K562 (cell line): ENCODE measurements at regions not wholly inside any gene's neighbourhood (a gene's known extent, or its start where the extent isn't known, plus 50 kb on each side); places are given as distances from the start of the nearest gene placed in this dataset.

Experiments used
- ATAC-seq: fragments of 200-7000 bp; cut with Tn5 transposase; 3 replicates; pipeline ENCODE4 v1.9.1; 2020; ENCODE audit warnings: moderate library complexity
- BruUV-seq: library from RNA; stranded (reverse); fragments of 400-500 nt; replicated peaks from 2 replicates; lab custom pipeline; 2021; lab: Mats Ljungman, UMichigan
- CTCF ChIA-PET: fragments of 300-600 bp; formaldehyde crosslinking; extraction: SDS; loops from one replicate; lab custom pipeline; 2021; ENCODE audit warnings: low intra/inter-chr PET ratio; lab: Yijun Ruan, JAX
- POLR2A ChIA-PET: fragments of 300-600, 350-650 bp; sonication (Branson Sonifier 250); formaldehyde crosslinking; extraction: SDS; loops from one replicate; lab custom pipeline; 2021; ENCODE audit warnings: antibody characterized with exemption, inconsistent platforms; lab: Yijun Ruan, JAX
- DNase-seq, 4 experiments: peaks; one replicate each; pipeline versions ENCODE4 v3.0.0 to v3.0.0-alpha.2; 2011 to 2018; ENCODE audit warnings: low spot score in 3 of 4, mixed read lengths in 3 of 4; ENCODE audit errors: extremely low read depth in 1 of 4
- FAIRE-seq: peaks from 2 replicates; lab custom pipeline; 2011; peaks lifted over from hg19 to GRCh38; lab: Jason Lieb, UNC
- H2AFZ ChIP-seq: 2 replicates; pipeline ENCODE4 v1.6.0; 2011; ENCODE audit warnings: low read depth, low read length, control low read depth, inconsistent platforms
- H3K27ac ChIP-seq: fragments of 200-600 bp; 3 replicates; pipeline ENCODE4 v1.8.0; 2011; ENCODE audit warnings: low read depth, mild to moderate bottlenecking, control low read depth, inconsistent platforms, low read length, moderate library complexity, mixed read lengths; ENCODE audit errors: extremely low read depth
- H3K27me3 ChIP-seq, 2 experiments: fragments of 300-600 bp in 1 of 2; 2 replicates in 1 of 2; 3 replicates in 1 of 2; pipeline versions ENCODE4 v1.6.0 to v1.8.0; 2011; ENCODE audit warnings: inconsistent platforms in 2 of 2, low read length in 2 of 2, mild to moderate bottlenecking in 1 of 2, mixed read lengths in 1 of 2, moderate library complexity in 1 of 2; ENCODE audit not compliant: control insufficient read depth in 2 of 2, insufficient read depth in 2 of 2
- H3K36me3 ChIP-seq: fragments of 300-600 bp; 3 replicates; pipeline ENCODE4 v1.8.0; 2011; ENCODE audit warnings: mild to moderate bottlenecking, low read length, inconsistent platforms; ENCODE audit not compliant: control insufficient read depth, insufficient read depth
- H3K4me1 ChIP-seq, 2 experiments: fragments of 200-600 bp in 1 of 2; replicated peaks in 1 of 2; 2 replicates in 1 of 2; 3 replicates in 1 of 2; pipeline versions ENCODE4 v1.5.1 to v1.8.0; 2011; ENCODE audit warnings: inconsistent platforms in 2 of 2, low read length in 2 of 2, mild to moderate bottlenecking in 1 of 2, mixed read lengths in 1 of 2, moderate library complexity in 1 of 2; ENCODE audit not compliant: control insufficient read depth in 2 of 2, insufficient read depth in 2 of 2
- H3K4me2 ChIP-seq: 2 replicates; pipeline ENCODE4 v1.6.1; 2011; ENCODE audit warnings: low read length, control low read depth, inconsistent platforms, mixed read lengths; ENCODE audit not compliant: insufficient read depth
- H3K4me3 ChIP-seq: fragments of 200-600 bp; sonication (generic), shearing (Covaris generic); 2 replicates; pipeline ENCODE4 v1.5.1; 2016; ENCODE audit warnings: control low read depth, inconsistent platforms
- H3K79me2 ChIP-seq: fragments of 200-600 bp; 3 replicates; pipeline ENCODE4 v1.8.0; 2011; ENCODE audit warnings: low read length, inconsistent platforms; ENCODE audit not compliant: control insufficient read depth, insufficient read depth
- H3K9ac ChIP-seq, 2 experiments: 2 replicates each; pipeline versions ENCODE4 v1.6.0 to v1.6.1; 2011; ENCODE audit warnings: low read depth in 2 of 2, low read length in 2 of 2, control low read depth in 1 of 2, inconsistent platforms in 1 of 2, mild to moderate bottlenecking in 1 of 2, mixed read lengths in 1 of 2; ENCODE audit not compliant: insufficient read depth in 1 of 2
- H3K9me1 ChIP-seq: one replicate; pipeline ENCODE4 v1.6.0; 2011; ENCODE audit warnings: inconsistent platforms, mild to moderate bottlenecking, low read length, moderate library complexity; ENCODE audit not compliant: control insufficient read depth, insufficient read depth
- H3K9me3 ChIP-seq: replicated peaks from 2 replicates; pipeline ENCODE4 v1.5.1; 2011; ENCODE audit warnings: low read depth, low read length, inconsistent platforms; ENCODE audit not compliant: control insufficient read depth, insufficient read depth
- H4K20me1 ChIP-seq: replicated peaks from 2 replicates; pipeline ENCODE4 v1.6.1; 2011; ENCODE audit warnings: low read length, inconsistent platforms, mixed read lengths; ENCODE audit not compliant: control insufficient read depth, insufficient read depth
- ATF7 ChIP-seq: fragments of 450-650 bp; IDR thresholded peaks from 2 replicates; pipeline ENCODE4 v1.7.1; 2014; ENCODE audit warnings: mild to moderate bottlenecking, moderate library complexity
- GATA2 ChIP-seq: sonication (generic); formaldehyde crosslinking; IDR thresholded peaks from 2 replicates; pipeline ENCODE4 v1.4.0; 2020; ENCODE audit warnings: mild to moderate bottlenecking, missing genetic modification reagents
- NCOR1 ChIP-seq: fragments of 450-650 bp; IDR thresholded peaks from 2 replicates; pipeline ENCODE4 v1.6.1; 2016; ENCODE audit warnings: mild to moderate bottlenecking, moderate library complexity
- ZNF121 ChIP-seq: sonication (generic); formaldehyde crosslinking; conservative IDR thresholded peaks from 2 replicates; pipeline ENCODE4 v1.8.0; 2022; ENCODE audit warnings: missing genetic modification reagents
- WGBS: fragments of 100-300 bp; shearing (Covaris generic); methylation state at CpG from one replicate; pipeline ENCODE4 v1.1.6; 2016; ENCODE audit warnings: low coverage, mixed read lengths; ENCODE audit not compliant: insufficient coverage; ENCODE audit errors: missing lambda C conversion rate; 5-methylcytosine and 5-hydroxymethylcytosine counted together
- in situ Hi-C: fragments of 300-500 bp; cut with MboI; formaldehyde crosslinking; loops from 4 replicates; pipeline ENCODE4 v1.15.0; 2018; ENCODE audit warnings: inconsistent platforms, mixed read lengths
- intact Hi-C: fragments of 100-400 bp; cut with micrococcal nuclease; formaldehyde crosslinking; loops from 2 replicates; pipeline ENCODE4 v1.14.2; 2022
- TF ChIP-seq, protein P1 (sequence below): sonication (generic); formaldehyde crosslinking; IDR thresholded peaks from 2 replicates; pipeline ENCODE4 v1.8.1; 2022; ENCODE audit warnings: missing genetic modification reagents

DNA sequence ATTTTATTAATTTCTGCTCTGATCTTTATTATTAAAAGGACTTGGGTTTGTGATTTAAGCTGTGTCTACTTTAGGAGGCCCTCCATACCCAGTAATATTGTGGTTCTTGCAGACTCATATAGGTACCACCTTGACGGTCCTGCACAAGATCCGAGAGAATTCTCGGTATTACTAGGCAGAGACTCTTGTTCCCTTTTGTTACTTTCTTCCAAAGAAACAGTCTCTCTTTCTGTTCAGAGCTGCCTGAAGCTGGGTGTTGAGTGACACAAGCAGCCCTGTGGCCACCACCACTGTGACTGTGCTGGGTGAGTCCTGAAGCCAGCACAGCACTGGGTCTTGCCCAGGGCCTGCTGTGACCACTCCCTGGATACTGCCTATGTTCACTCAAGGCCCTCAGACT, 666.6 kb downstream of the SEMA5A start (continued):
- TF ChIP-seq ZNF121 (CRISPR knock-in tag) = no peak
- no peak for TF ChIP-seq GATA2 (CRISPR knock-in tag)
- TF ChIP-seq, all 486 proteins: peak for 0

DNA sequence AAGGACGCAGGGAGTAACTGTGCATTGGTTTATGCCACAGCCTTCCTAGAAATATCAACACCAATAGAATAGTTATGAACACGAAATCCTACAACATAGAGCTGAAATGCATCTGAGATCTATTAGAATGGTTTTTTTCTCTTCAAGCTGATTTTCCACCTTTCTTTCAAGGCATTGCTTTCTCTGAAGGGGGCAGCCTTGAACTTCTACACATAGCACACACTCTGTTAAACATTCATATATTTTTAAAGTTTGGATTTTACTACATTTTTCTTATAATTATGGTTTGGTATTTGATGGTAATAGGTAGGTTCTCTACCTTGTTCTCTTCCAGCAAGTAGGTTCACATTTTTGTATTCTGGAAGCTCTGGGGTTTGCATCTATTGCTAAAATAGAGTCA, 661.8 kb downstream of the SEMA5A start:
- Histone ChIP-seq H3K9me3 (no peaks in the 10 kb centered on the region; the same call in 1 of the 2 replicates), H3K36me3 (no peaks in the 10 kb centered on the region)
- TF ChIP-seq NCOR1 = no peak
- TF ChIP-seq, protein P1, sequence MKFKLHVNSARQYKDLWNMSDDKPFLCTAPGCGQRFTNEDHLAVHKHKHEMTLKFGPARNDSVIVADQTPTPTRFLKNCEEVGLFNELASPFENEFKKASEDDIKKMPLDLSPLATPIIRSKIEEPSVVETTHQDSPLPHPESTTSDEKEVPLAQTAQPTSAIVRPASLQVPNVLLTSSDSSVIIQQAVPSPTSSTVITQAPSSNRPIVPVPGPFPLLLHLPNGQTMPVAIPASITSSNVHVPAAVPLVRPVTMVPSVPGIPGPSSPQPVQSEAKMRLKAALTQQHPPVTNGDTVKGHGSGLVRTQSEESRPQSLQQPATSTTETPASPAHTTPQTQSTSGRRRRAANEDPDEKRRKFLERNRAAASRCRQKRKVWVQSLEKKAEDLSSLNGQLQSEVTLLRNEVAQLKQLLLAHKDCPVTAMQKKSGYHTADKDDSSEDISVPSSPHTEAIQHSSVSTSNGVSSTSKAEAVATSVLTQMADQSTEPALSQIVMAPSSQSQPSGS (CRISPR knock-in tag) = no peak
- TF ChIP-seq ATF7 = no peak
- TF ChIP-seq, all 486 proteins: peak for 0
- 3% methylated on average over 2 of the region's 2 CpGs for WGBS
- Histone ChIP-seq H3K4me1 (no peaks in the 10 kb centered on the region), H3K4me3 (no peak overlapping the region), H3K27ac (no peak overlapping the region), H3K27me3 (no peaks in the 10 kb centered on the region), H3K4me2 (no peak overlapping the region), H3K9me1 (no peaks in the 10 kb centered on the region), H2AFZ (no peak overlapping the region), H4K20me1 (no peaks in the 10 kb centered on the region), H3K79me2 (no peaks in the 10 kb centered on the region), H3K9ac (no peak overlapping the region)
- no TSS peak for BruUV-seq
- DNase-seq = no peak
- ATAC-seq = no peak
- no peak for FAIRE-seq
- intact Hi-C loops = no loop called here
- ChIA-PET CTCF (no interaction called here), POLR2A (no interaction called here)
- in situ Hi-C loops = no loop called here
